Mesenchymal stem cell (in vitro differentiated cells and primary cell): ENCODE measurements at regions not wholly inside any gene's neighbourhood (a gene's known extent, or its start where the extent isn't known, plus 50 kb on each side); places are given as distances from the start of the nearest gene placed in this dataset.

ENCODE experiments used
- DNase-seq: peaks from one replicate; pipeline ENCODE4 v3.0.0-alpha.2; 2013
- H2AFZ ChIP-seq: one replicate; pipeline ENCODE4 v1.6.1; 2013; ENCODE audit warnings: low read depth, mild to moderate bottlenecking, control low read depth, inconsistent platforms, low read length, moderate library complexity
- H2AK5ac ChIP-seq: 2 replicates; pipeline ENCODE4 v1.6.1; 2013; ENCODE audit warnings: low read length, moderate library complexity, mild to moderate bottlenecking, inconsistent platforms; ENCODE audit not compliant: severe bottlenecking
- H2BK120ac ChIP-seq: one replicate; pipeline ENCODE4 v1.6.1; 2013; ENCODE audit warnings: low read depth, mild to moderate bottlenecking, inconsistent platforms, low read length, moderate library complexity
- H2BK12ac ChIP-seq, 2 experiments: one replicate each; pipeline ENCODE4 v1.6.1; 2013; ENCODE audit warnings: inconsistent platforms in 2 of 2, low read length in 2 of 2, mild to moderate bottlenecking in 2 of 2, moderate library complexity in 2 of 2, control low read depth in 1 of 2
- H2BK15ac ChIP-seq: one replicate; pipeline ENCODE4 v1.6.1; 2013; ENCODE audit warnings: mild to moderate bottlenecking, low read depth, inconsistent platforms; ENCODE audit not compliant: poor library complexity, severe bottlenecking
- H2BK5ac ChIP-seq: 2 replicates; pipeline ENCODE4 v1.6.1; 2013; ENCODE audit warnings: low read depth, mild to moderate bottlenecking, low read length, control low read depth, inconsistent platforms; ENCODE audit not compliant: poor library complexity, severe bottlenecking
- H3K14ac ChIP-seq, 2 experiments: one replicate each; pipeline ENCODE4 v1.6.1; 2013; ENCODE audit warnings: inconsistent platforms in 2 of 2, low read length in 2 of 2, control low read depth in 1 of 2, mild to moderate bottlenecking in 1 of 2, moderate library complexity in 1 of 2
- H3K18ac ChIP-seq, 2 experiments: one replicate each; pipeline ENCODE4 v1.6.1; 2013; ENCODE audit warnings: inconsistent platforms in 2 of 2, low read length in 2 of 2, control low read depth in 1 of 2, low read depth in 1 of 2, mild to moderate bottlenecking in 1 of 2
- H3K23ac ChIP-seq, 2 experiments: one replicate each; pipeline ENCODE4 v1.6.1; 2013; ENCODE audit warnings: inconsistent platforms in 2 of 2, low read length in 2 of 2, mild to moderate bottlenecking in 2 of 2, moderate library complexity in 2 of 2, control low read depth in 1 of 2
- H3K27ac ChIP-seq: 2 replicates; pipeline ENCODE4 v1.5.1; 2013; ENCODE audit warnings: mild to moderate bottlenecking, moderate library complexity, low read length, control low read depth, inconsistent platforms; ENCODE audit not compliant: poor library complexity, severe bottlenecking
- H3K27me3 ChIP-seq, 2 experiments: 2 replicates each; pipeline versions ENCODE4 v1.6.1 to v1.7.0; 2013; ENCODE audit warnings: low read length in 2 of 2, mild to moderate bottlenecking in 2 of 2, moderate library complexity in 2 of 2, control low read depth in 1 of 2, inconsistent platforms in 1 of 2; ENCODE audit not compliant: control insufficient read depth in 1 of 2, insufficient read depth in 1 of 2
- H3K36me3 ChIP-seq, 2 experiments: 2 replicates each; pipeline versions ENCODE4 v1.6.1 to v1.7.0; 2013; ENCODE audit warnings: low read length in 2 of 2, control low read depth in 1 of 2, inconsistent platforms in 1 of 2, low read depth in 1 of 2, mild to moderate bottlenecking in 1 of 2; ENCODE audit not compliant: insufficient read depth in 2 of 2, control insufficient read depth in 1 of 2
- H3K4ac ChIP-seq, 2 experiments: one replicate each; pipeline ENCODE4 v1.6.1; 2013; ENCODE audit warnings: inconsistent platforms in 2 of 2, low read length in 2 of 2, mild to moderate bottlenecking in 2 of 2, moderate library complexity in 2 of 2, control low read depth in 1 of 2, low read depth in 1 of 2
- H3K4me1 ChIP-seq: 2 replicates; pipeline ENCODE4 v1.6.1; 2013; ENCODE audit warnings: low read depth, low read length, control low read depth; ENCODE audit not compliant: control insufficient read depth, insufficient read depth
- H3K4me2 ChIP-seq: 2 replicates; pipeline ENCODE4 v1.6.1; 2013; ENCODE audit warnings: low read length, mild to moderate bottlenecking, inconsistent platforms; ENCODE audit not compliant: poor library complexity, severe bottlenecking
- H3K4me3 ChIP-seq, 2 experiments: 2 replicates each; pipeline versions ENCODE4 v1.5.1 to v1.7.0; 2013; ENCODE audit warnings: low read length in 2 of 2, mild to moderate bottlenecking in 2 of 2, control low read depth in 1 of 2, low read depth in 1 of 2; ENCODE audit not compliant: insufficient read depth in 1 of 2
- H3K79me1 ChIP-seq: replicated peaks from 2 replicates; pipeline ENCODE4 v1.6.1; 2013; ENCODE audit warnings: mild to moderate bottlenecking, control low read depth, low read length, inconsistent platforms; ENCODE audit not compliant: poor library complexity, severe bottlenecking
- H3K9ac ChIP-seq: 2 replicates; pipeline ENCODE4 v1.7.0; 2013; ENCODE audit warnings: mild to moderate bottlenecking, low read length, moderate library complexity
- H3K9me3 ChIP-seq: 2 replicates; pipeline ENCODE4 v1.7.0; 2013; ENCODE audit warnings: mild to moderate bottlenecking, low read length; ENCODE audit not compliant: control insufficient read depth
- H4K8ac ChIP-seq: one replicate; pipeline ENCODE4 v1.6.1; 2013; ENCODE audit warnings: inconsistent platforms, mild to moderate bottlenecking, low read length, moderate library complexity
- H4K91ac ChIP-seq: one replicate; pipeline ENCODE4 v1.6.1; 2013; ENCODE audit warnings: mild to moderate bottlenecking, low read length, inconsistent platforms
- WGBS: methylation state at CpG from one replicate; pipeline ENCODE4 v1.1.7; 2013; ENCODE audit warnings: mixed read lengths; 5-methylcytosine and 5-hydroxymethylcytosine counted together

GRCh38 chr3:106326941-106327695 is 458.3 kb upstream of the CBLB start:
- Histone ChIP-seq H3K4ac (no peak overlapping the region), H3K9me3 (peaks cover 6% of the 10 kb centered on the region), H4K91ac (no peak overlapping the region), H3K4me2 (no peak overlapping the region), H3K14ac (no peak overlapping the region), H3K23ac (no peak overlapping the region), H3K27me3 (no peaks in the 10 kb centered on the region), H2BK12ac (no peak overlapping the region), H3K4me3 (no peak overlapping the region), H2AFZ (no peak overlapping the region), H3K27ac (no peak overlapping the region), H3K4me1 (no peaks in the 10 kb centered on the region), H2BK5ac (no peak overlapping the region), H4K8ac (no peak overlapping the region), H3K9ac (no peak overlapping the region), H3K79me1 (no peaks in the 10 kb centered on the region), H2BK120ac (no peak overlapping the region), H2BK15ac (no peak overlapping the region), H3K36me3 (no peaks in the 10 kb centered on the region), H2AK5ac (no peak overlapping the region), H3K18ac (no peak overlapping the region)
- peak; percentile 18 for DNase-seq
- WGBS: 60% methylated on average over 2 of the region's 4 CpGs

GRCh38 chr3:106327696-106328025 is 458.8 kb upstream of the CBLB start:
- no peak overlapping the region for H3K14ac ChIP-seq
- H2BK12ac ChIP-seq: no peak overlapping the region
- H3K36me3 ChIP-seq: no peaks in the 10 kb centered on the region
- H3K9me3 ChIP-seq: peaks cover 6% of the 10 kb centered on the region
- WGBS: 93% methylated on average over 1 of the region's 1 CpG
- no peak overlapping the region for H3K4me2 ChIP-seq
- H4K8ac ChIP-seq: no peak overlapping the region
- H3K27me3 ChIP-seq: no peaks in the 10 kb centered on the region
- no peaks in the 10 kb centered on the region for H3K4me1 ChIP-seq
- no peak overlapping the region for H3K18ac ChIP-seq
- H3K9ac ChIP-seq: no peak overlapping the region
- no peak overlapping the region for H3K4me3 ChIP-seq
- H2BK120ac ChIP-seq: no peak overlapping the region
- DNase-seq: no peak
- no peaks in the 10 kb centered on the region for H3K79me1 ChIP-seq
- H2BK15ac ChIP-seq: no peak overlapping the region
- H3K27ac ChIP-seq: no peak overlapping the region
- H2BK5ac ChIP-seq: no peak overlapping the region
- no peak overlapping the region for H2AFZ ChIP-seq
- no peak overlapping the region for H2AK5ac ChIP-seq
- no peak overlapping the region for H3K4ac ChIP-seq
- H4K91ac ChIP-seq: no peak overlapping the region
- H3K23ac ChIP-seq: no peak overlapping the region

DNA sequence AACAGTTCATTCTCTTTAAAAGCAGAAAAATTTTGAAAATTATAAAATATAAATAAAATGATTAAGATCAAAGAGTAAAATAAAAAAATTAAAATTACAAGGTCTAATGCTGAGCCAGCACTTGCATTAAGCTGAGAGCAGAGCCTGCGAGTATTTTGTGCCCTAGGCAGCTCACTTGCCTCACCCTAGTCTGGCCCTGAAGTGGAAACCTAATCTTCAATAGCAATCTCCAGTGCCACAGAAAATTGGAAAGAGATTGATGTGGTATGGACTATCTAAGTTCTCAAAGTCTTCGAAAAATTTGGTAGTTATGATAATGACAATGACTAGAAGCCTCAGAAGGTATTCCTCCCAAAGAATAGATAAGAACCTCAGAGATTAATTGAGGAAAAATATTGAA is 459.4 kb upstream of the CBLB start:
- WGBS: 92% methylated on average over 1 of the region's 2 CpGs
- H3K79me1 ChIP-seq: no peaks in the 10 kb centered on the region
- no peak overlapping the region for H2AFZ ChIP-seq
- no peaks in the 10 kb centered on the region for H3K36me3 ChIP-seq
- H3K18ac ChIP-seq: peak overlapping the region in 1 of 2 experiments; percentile 43
- H2BK15ac ChIP-seq: no peak overlapping the region
- H4K8ac ChIP-seq: no peak overlapping the region
- no peak overlapping the region for H3K27ac ChIP-seq
- no peak overlapping the region for H3K23ac ChIP-seq
- H3K4me1 ChIP-seq: peaks cover 5% of the 10 kb centered on the region
- no peak overlapping the region for H3K9ac ChIP-seq
- H3K4ac ChIP-seq: peak overlapping the region in 1 of 2 experiments; percentile 82
- no peaks in the 10 kb centered on the region for H3K27me3 ChIP-seq
- no peak overlapping the region for H2BK5ac ChIP-seq
- H2AK5ac ChIP-seq: no peak overlapping the region
- DNase-seq: no peak
- H3K4me3 ChIP-seq: no peak overlapping the region
- no peak overlapping the region for H2BK120ac ChIP-seq
- no peak overlapping the region for H3K14ac ChIP-seq
- peaks cover 6% of the 10 kb centered on the region for H3K9me3 ChIP-seq
- H3K4me2 ChIP-seq: no peak overlapping the region
- no peak overlapping the region for H4K91ac ChIP-seq
- H2BK12ac ChIP-seq: peak overlapping the region in 1 of 2 experiments; percentile 42

DNA sequence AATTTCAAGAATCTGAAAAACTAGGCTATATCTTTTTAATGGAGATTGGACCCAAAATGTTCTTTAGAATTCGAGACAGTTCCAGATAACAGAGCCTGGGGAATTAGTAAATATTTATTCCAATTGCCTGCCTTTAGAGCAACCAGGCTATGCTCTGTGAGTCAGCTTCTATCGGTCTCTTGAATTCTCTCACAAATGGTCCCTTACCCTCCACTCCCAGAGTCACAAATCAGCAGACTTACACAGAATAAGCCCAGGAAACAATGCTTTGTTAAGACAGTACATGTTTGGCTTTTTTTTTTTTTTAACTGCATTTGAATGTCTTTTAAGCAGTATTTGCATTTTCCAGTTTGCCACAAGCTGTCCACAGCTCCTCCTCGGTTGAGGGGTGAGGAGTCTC is 460.7 kb upstream of the CBLB start:
- Histone ChIP-seq H3K79me1 (no peaks in the 10 kb centered on the region), H3K9ac (no peak overlapping the region), H2BK12ac (peak overlapping the region in 1 of 2 experiments; percentile 83), H2BK15ac (no peak overlapping the region), H2BK120ac (no peak overlapping the region), H2BK5ac (no peak overlapping the region), H3K14ac (peak overlapping the region in 1 of 2 experiments; percentile 71), H3K4me2 (no peak overlapping the region), H2AFZ (no peak overlapping the region), H3K18ac (peak overlapping the region in 1 of 2 experiments; percentile 64), H3K27me3 (no peaks in the 10 kb centered on the region), H3K36me3 (no peaks in the 10 kb centered on the region), H4K8ac (no peak overlapping the region), H3K27ac (no peak overlapping the region), H3K4me1 (peaks cover 6% of the 10 kb centered on the region), H3K4ac (peak overlapping the region in 1 of 2 experiments; percentile 61), H4K91ac (no peak overlapping the region), H3K4me3 (no peak overlapping the region), H3K23ac (no peak overlapping the region), H2AK5ac (no peak overlapping the region), H3K9me3 (peaks cover 2% of the 10 kb centered on the region)
- DNase-seq: peak; percentile 76
- 13% methylated on average over 3 of the region's 3 CpGs for WGBS
